DOHH2 (cell line): ENCODE measurements at regions not wholly inside any gene's neighbourhood (a gene's known extent, or its start where the extent isn't known, plus 50 kb on each side); places are given as distances from the start of the nearest gene placed in this dataset.

Experiments used
- CTCF ChIP-seq: fragments of 200-600 bp; sonication (generic); IDR thresholded peaks from one replicate; pipeline ENCODE4 v1.5.1; 2014; ENCODE audit warnings: antibody characterized with exemption, mild to moderate bottlenecking, low read depth, low read length; ENCODE audit not compliant: poor library complexity, severe bottlenecking
- EZH2phosphoT487 ChIP-seq: fragments of 200-600 bp; sonication (generic); IDR thresholded peaks from 2 replicates; pipeline ENCODE4 v1.6.1; 2017; ENCODE audit warnings: borderline replicate concordance, mild to moderate bottlenecking, antibody characterized with exemption, low read length, moderate library complexity, mixed read lengths

GRCh38 chr14:28870033-28870564 lies 103.5 kb downstream of the FOXG1 start:
- TF ChIP-seq CTCF: no peak
- no peak for TF ChIP-seq EZH2phosphoT487
